ENCODE measurements at regions not wholly inside any gene's neighbourhood (a gene's known extent, or its start where the extent isn't known, plus 50 kb on each side); places are given as distances from the start of the nearest gene placed in this dataset.
"Not testable (repeated sequence)": the region's sequence is repeated elsewhere in the genome, so short reads cannot be mapped to it uniquely, and the experiment has no call there.

DNA sequence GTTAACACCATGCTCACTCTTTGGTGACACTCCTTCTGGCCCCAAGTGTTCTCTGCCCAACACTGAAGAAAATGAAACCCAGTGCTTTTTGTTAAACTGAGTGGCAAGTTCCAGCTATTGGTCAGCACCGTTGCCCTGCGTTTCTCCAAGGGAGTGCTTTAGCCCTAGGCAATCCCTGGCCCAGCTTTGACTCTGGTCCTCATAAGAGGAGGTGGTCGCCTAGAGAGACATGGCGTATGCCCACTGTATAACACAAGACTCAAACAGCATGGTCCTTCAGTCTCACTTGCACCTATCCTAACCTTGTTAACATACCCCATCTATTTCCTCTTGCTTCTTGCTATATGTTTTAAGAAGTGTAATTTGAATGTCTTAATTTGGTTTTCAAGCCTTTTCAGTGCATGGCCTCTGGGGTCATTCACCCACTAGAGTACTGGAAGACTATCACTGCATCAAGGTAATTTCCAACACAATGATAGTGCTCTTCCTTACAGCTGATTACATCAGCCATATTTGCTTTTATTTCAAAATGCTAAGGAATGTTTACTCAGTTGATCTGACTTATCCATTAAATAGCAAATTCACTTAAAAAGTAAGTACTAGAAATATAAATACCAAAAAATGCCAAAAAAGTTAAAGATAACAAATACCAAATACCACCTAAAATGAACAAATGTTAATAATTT, 190.5 kb upstream of the SOX21 start:
- no peak for DNase-seq (ENCODE audit: low read depth in 2 of 2)

DNA sequence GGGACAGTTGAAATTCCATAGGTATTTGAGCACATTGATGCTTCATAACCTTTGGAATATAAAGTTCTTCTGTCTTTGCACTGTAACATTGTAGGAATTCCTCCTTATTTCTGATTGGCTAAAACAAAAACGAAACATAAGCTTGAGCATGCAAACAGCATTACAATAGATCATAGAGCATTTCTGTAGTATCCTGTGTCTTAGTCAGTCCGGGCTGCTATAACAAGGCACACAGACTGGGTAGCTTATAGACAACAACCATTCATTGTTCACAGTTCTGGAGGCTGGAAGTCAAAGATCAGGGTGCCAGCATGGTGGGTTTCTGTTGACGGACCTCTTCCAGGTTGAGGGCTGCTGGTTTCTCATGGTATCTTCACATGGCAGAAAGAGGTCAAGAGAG, 188.7 kb upstream of the SOX21 start:
- DNase-seq (ENCODE audit: low read depth in 2 of 2) = no peak

DNA sequence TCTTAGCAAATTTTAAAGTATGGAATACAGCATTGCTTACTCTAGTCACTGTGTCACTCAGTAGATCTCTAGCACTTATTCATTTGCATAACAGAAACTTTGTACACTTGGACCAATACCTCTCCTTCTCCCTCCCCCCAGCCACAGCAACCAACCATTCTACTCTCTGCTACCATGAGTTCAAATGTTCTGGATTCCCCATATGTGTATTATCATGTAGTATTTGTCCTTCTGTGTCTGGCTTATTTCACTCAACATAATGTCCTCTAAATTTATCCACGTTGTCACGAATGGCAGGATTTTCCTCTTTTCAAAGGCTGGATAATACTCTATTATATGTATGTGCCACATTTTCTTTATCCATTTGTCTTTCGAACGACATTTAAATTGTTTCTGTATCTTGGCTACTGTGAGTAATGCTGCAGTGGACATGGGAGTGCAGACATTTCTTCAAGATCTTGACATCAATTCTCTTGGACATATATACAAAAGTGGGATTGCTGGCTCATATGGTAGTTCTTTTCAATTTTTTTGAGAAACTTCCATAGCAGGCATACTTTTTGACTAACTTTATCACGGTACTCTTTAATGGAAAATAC, 184.5 kb upstream of the SOX21 start:
- DNase-seq (ENCODE audit: low read depth in 2 of 2) = no peak

DNA sequence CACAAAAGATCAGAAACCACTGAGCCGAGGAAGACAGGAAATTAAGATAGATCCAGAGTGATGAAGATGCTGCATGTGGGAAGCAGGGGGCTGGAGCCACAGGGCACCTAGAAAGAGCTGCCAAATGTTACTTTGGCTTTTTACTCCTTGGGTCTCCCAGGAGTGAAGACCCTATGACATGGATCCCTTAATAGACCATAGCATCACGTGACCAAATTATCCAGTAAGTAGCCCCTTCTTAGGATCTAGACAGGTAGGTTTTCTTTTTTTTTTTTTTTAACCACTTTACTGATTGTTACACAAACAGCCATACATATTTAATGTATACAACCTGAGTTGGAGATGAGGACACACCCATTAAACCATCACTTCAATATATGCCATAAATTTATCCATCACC, 183.9 kb upstream of the SOX21 start:
- no peak for DNase-seq (ENCODE audit: low read depth in 2 of 2)

DNA sequence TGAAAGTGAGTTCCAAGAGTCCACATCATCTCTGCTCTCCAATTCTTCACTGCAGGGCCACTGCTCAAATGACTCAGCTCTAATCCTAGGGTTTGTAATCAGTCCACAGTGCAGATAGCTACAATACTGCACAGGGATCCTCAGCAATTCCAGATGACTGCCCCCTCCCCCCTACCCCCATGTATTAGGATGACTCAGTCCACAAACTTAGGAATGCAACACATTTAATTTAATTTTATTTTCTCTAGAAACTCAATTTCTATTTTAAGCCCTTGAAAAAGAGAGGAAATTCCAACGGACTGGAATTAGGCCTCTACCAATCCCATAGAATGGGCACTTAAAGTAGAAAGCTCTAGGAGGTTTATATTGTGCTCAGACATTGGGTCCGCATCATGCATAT, 173.8 kb upstream of the SOX21 start:
- no peak for DNase-seq (ENCODE audit: low read depth in 2 of 2)

DNA sequence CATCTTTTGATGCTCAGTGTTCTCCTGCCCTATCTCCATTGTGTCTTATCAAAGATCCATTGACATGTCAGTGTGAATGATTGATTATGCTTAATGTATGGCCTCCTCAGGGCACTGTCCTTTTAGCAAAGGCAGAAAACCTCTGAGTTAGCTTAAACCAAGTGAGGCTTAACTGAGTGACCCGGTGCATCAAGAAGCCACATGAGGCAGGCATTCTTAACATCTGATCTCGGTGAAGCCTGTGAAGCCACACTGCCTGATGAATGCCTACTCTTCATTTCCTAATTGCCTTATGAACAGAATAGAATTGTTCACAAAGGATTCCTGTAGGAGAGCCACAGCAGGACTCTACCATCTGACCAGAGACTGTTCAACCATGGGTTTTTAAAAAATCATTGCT, 168.1 kb upstream of the SOX21 start:
- no peak for DNase-seq (ENCODE audit: low read depth in 2 of 2)

DNA sequence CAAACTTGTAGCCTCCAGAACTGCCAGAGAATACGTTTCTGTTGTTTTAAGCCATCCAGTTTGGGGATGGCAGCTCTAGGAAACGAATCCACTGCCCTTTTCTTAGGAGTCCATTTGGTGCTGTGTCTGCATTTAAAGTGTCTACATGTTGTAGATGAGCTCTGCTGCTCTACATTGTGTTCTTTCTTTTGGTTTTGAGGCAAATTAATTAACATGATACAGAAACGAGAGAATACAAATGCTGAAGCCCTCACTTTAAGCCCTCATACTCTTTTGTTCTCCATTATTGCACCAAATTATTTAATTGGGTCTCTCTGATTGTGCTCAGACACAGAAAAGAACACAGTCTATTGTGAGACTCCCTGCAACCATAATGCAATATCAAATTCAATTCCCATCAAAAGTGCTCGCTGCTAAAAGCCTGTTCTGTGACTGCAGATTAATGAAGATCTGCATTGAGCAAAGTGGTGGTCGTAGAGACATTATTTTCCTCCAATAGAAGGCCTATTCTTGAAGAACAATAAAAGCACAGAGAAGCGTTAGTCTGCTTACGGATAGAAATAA, 166.3 kb upstream of the SOX21 start:
- no peak for DNase-seq (ENCODE audit: low read depth in 2 of 2)

DNA sequence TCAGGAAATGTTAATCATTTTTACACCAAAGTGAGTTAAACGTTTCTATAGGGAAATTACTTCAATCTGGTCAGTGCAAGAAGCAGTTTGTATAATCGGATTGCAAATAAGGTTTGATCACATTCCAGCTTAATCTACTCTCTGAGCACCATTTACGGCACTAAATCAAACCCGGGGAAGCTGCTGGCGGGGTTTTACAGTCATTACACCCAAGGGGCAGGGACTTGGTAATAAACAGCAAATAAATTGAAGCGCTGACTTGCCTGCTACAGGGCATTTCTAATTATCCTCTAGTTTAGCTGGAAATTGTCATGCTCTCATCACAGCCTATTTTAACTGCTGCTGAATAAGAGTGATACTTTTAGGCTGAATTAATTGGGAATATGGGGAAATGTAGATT, 152.1 kb upstream of the SOX21 start:
- DNase-seq (ENCODE audit: low read depth in 2 of 2) = no peak

DNA sequence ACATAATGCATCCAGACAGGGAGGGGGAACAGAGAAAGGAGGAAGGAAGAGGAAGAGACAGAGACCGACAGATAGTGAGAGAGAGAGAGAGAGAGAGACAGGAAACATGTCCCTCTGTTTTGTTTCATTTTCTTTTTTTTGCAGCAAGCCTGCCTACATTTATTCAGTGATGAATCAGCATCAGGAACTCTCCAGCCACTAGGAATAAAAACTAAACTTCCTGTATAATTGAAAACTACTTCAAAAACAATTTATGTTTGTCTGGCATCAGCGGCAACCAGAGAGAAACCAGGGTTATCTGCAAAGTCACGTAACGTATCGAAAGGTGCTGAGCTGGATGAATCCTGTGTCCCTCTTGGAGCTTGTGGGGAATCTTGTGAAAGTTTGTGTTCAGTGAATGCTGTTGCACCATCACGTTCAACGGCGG, 148.6 kb upstream of the SOX21 start:
- DNase-seq (ENCODE audit: low read depth in 2 of 2) = no peak

DNA sequence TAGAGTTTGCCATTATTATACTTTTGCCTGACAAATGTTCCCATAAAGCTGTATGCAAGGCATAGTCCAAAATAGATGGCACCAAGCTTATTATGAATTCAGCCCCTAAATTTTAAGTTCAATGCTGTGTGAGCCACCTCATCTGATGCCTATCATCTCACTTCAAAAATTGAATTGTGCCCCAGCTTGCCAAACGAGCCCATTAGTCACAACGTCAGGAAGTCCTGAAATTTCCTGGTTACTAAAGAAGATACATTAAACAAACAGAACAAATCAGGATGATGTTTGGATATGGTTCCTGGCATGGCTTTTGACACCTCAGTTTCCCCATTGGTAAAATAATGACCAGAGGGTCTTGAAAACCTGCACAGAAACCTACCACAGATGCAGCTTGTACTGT, 147.5 kb upstream of the SOX21 start:
- DNase-seq (ENCODE audit: low read depth in 2 of 2) = no peak

DNA sequence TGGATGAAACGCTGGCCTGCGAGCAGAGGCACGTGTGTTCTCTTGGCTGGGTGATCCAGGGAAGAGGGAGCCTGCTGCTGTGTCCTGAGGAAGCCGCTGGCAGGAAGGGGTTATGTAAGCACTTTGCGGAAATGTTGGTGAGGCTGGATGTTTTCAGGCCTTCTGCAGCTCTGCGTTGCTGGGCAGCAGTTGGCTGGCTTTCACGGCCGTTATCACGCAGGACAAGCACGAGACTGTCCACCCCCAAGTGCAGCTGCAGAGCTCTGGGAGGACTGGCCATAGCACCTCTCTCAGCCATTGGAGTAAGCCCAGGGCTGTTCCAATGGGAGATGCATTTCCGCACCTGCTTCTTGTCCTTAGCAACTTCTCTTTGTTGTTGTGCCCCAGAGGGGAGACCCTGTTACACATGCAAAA, 146.9 kb upstream of the SOX21 start:
- DNase-seq (ENCODE audit: low read depth in 2 of 2) = no peak

DNA sequence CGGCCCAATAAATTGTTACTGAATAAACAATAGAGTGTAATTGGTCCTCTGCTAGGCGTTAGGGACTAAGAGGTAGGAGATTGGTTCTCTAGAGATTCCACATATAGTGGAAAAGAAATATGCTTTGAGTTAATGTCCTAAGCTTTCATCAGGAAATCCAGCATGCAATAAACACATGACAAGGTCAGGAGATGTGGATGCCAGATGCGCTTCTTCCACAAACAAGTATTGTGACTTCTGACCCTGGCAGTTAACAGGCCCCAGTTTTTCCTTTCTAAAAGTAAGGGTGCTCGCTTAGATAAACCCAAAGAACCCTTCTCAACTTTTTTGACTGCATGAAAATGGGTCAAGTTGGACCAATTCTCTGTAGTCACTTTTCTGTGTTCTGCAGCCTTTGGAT, 146.5 kb upstream of the SOX21 start:
- DNase-seq (ENCODE audit: low read depth in 2 of 2) = no peak

DNA sequence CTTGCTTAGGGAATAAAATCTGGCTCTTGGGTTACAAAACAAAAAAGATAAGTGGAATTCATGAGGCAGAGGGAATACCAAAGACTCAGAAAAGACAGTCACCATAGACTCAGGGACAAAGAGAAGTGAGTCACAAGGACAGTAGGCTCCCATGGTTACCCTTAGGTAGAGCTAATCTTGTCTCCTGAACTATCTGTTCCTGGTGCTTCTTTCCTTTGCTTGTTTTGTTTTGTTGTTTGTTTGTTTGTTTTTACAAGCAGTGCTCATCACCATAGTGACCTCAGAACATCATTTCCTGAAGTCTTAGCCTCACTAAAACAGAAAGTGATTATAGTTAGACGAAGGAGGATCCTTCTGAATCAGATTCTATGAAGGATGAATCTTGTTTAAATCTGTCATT, 142.3 kb upstream of the SOX21 start:
- DNase-seq (ENCODE audit: low read depth in 2 of 2) = no peak

DNA sequence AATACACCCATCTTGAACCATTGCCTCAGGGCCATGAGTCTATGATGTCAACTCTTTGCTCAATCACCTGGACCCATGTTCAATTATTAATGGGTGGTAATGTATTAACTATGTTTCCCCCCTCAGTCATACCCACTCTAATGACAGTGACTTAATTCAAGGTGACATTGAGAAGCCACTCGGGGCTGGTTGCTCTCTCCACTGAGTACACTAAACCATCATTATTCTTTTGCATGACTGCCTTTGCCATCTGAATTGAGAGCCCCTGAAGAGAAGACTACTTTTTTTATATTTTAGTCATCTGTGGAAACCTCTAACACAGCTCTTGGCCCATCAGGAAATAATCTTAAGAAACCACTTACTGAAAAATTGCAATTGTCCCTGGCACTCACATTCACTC, 139.2 kb upstream of the SOX21 start:
- DNase-seq (ENCODE audit: low read depth in 2 of 2) = no peak

DNA sequence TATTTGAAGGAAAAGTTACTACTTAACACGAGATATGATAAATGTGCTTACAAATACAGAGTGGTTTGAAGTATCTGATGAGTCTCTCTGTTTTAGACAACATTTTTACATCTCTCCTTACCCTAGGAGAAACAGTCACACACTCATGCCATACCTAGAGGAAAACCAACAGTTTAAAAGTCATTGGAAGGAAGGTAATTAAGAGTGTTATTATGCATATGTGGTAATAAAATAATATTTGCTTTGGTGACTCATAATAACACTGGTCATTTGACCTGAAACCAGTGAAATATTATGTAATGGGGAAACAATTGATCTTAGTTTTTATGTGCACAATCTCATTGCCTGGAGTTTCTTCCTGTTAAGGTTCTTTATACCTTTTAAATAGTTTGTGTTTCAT, 136.9 kb upstream of the SOX21 start:
- DNase-seq (ENCODE audit: low read depth in 2 of 2) = no peak

DNA sequence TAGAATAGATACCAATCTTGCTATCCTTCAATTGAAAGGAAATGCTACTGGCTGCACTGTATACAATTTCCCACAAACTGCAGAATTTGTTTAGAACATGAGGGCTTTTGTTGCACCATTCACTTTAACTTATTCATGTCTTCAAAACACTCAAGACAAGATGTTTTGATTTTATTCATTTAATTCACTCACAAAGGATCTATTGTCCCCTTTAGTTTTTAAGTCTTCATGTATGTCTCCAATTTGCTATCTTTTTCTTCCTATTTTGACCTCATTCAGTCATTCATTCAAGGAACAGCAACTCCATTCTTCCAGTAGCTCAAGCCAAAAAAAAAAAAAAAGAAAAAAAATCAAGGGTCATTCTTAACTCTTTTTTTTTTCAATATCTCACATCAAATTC, 130.6 kb upstream of the SOX21 start:
- no peak for DNase-seq (ENCODE audit: low read depth in 2 of 2)

DNA sequence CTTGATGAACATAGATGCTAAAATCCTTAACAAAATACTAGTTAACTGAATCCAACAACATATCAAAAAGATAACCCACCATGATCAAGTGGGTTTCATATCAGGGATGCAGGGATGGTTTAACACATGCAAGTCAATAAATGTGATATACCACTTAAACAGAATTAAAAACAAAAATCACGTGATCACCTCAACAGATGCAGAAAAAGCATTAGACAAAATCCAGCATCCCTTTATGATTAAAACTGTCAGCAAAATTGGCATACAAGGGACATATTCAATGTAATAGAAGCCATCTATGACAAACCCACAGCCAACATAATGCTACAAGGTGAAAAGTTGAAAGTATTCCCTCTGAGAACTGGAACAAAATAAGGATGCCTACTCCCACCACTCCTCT, 124.7 kb upstream of the SOX21 start:
- not testable (repeated sequence) for DNase-seq (ENCODE audit: low read depth in 2 of 2)

DNA sequence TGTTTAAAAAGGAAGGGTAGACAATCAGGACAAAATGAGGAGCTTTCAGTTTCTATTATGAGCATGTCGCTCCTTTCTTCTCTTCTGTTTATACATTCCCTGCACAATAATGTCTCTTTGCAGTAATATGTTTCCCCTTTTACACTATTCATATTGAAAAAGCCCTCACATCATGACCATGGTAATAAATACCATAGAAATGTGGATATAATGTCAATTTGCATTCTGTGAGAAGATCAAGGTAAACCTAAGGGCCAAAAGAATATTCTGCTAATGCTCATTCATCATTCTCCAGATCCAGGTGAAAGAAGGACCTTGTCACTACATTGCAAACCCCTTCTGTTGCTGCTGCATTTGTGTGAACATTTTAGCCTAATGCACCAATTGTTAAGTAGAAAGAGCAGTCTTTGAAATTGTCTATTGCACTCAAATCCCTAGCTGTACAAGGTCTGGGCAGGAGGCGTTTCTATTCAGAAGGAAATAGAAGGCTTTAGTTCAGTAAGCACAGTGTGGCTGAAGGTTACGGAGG, 117.6 kb upstream of the SOX21 start:
- DNase-seq (ENCODE audit: low read depth in 2 of 2) = no peak

DNA sequence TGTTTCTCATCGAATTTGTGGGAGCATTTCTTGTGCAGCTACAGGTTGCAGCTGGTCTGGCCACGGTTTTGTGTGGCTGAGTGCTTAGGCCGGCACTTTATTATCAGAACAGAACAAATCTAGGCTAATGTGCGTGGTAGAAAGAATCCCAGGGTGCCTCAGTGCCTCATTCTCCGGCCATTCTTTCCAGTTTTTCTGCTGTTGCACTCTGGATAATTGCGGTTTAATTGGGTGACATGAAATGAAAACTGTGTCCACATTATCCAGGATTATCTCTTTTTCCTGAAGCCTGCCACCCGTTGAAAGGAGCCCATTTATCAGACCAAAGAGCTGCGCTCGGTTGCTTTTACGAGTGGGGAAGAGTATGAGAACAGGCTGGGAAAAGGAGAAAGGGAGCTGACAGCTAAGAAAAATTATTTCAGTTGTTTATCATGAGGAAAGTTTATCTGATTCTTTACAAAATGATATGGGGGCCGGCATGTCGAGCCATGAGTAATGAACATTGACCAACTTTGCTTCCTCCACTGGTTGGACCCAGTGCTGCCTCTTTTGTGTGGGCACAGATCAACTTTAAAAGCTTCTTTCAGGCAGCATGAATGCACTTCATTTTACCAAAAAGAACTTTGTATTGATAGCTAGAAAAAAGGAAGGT, 117.0 kb upstream of the SOX21 start:
- no peak for DNase-seq (ENCODE audit: low read depth in 2 of 2)

DNA sequence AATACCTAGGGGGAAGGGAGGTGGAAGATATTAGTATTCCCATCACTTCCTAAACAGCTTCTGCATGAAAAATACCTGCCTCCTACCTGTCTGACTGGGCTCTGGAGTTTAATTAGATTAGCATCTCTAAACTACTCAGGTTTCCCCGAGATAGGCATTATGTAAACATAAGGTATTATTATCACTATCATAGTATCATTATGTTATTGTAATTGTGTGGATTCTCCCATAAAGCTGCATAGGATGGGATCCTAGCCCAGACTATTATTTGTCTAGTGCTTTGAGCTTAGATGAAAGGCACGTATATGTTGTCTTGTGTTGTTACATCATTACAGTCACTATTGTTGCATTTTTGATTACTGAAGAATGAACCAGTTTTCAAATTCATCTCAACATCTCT, 115.2 kb upstream of the SOX21 start:
- no peak for DNase-seq (ENCODE audit: low read depth in 2 of 2)

DNA sequence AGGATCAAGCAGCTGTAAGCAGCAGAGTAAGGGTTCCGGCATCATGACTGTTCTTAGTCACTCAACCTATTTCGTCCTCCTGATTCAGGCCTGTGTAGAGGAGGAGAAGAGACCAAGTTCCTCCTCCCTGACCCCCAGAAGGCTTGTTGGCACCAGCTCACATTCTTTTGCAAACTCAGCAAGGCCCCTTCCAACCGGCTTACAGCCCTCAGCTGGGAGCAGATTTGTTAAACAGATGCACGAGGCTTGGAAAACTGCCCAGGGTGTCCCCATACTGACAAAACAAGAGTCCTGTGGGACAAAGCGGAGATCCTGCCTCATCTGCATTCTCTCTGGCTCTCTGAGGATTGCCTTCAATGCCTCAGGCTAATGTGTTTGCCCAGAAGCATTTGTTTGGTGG, 113.2 kb upstream of the SOX21 start:
- DNase-seq (ENCODE audit: low read depth in 2 of 2) = no peak

DNA sequence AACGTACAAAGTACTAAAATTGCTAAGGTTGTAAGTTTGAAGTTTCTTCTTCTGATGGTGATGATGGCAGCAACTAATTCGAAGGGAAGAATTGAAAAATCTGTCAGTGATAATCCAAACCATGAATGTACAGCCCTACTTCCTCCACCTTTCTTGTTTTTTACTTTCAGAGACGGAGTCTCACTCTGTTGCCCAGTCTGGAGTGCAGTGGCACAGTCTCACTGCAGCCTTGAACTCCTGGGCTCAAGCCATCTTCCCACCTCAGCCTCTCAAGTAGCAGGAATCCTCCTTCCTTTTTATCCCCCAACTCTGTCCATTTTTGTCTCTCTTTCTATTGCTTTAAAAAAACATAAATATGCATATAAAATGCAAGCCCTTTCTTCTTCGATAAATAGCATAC, 112.3 kb upstream of the SOX21 start:
- no peak for DNase-seq (ENCODE audit: low read depth in 2 of 2)

DNA sequence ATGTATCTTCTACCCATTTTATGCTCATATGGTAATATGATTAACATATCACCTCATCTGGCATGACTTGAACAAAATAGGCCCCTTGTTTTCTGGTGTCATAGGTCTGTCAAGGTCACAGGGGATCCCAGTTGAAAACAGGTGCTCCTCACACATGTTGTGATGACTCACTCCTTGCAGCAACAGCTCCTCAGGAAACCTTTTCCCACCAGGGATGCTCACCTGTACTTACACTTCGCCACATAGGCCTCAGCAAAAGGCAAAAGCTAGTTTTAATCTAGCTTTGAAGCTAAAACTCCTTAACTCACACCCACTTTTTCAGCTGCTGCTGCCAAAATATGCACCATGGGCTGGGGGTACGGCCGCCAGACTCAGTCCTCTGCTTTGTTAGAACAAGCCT, 110.0 kb upstream of the SOX21 start:
- no peak for DNase-seq (ENCODE audit: low read depth in 2 of 2)

All from stimulated activated CD4-positive, alpha-beta T cell treated with anti-CD3 and anti-CD28 coated beads, Interleukin-12 subunit alpha, Interleukin-12 subunit beta, amount 100 ng/mL, for 24 hours (primary cell).